ENCODE measurements at regions not wholly inside any gene's neighbourhood (a gene's known extent, or its start where the extent isn't known, plus 50 kb on each side); places are given as distances from the start of the nearest gene placed in this dataset.
"Not testable (repeated sequence)": the region's sequence is repeated elsewhere in the genome, so short reads cannot be mapped to it uniquely, and the experiment has no call there.

DNA sequence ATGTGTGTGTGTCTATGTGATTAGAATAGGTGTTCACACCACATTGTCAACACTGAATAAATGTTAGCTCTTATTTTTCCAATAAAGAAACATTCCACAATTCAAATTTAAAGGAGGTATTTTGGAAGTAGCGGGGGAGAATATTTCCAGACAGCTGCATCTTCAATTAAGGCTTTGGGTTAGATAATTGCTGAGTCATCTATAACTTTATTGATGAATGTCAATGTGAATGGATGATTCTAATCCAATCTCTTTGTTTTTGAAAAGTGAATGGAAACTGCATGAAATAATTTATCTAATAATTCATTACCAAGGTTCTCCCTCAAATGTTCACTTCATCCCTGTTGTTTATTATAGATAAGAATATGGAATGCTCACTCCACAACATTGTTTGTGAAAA, 625.2 kb downstream of the IRS1 start:
- Histone ChIP-seq H3K9me3 (ENCODE audit: low read length) (no peaks in the 10 kb centered on the region), H3K27ac (ENCODE audit: low read depth, low read length) (no peak overlapping the region), H3K4me3 (ENCODE audit: low read length) (no peak overlapping the region), H3K4me1 (ENCODE audit: insufficient read depth, low read length) (no peaks in the 10 kb centered on the region), H3K27me3 (ENCODE audit: insufficient read depth, low read length, poor library complexity, severe bottlenecking) (no peaks in the 10 kb centered on the region), H3K36me3 (ENCODE audit: insufficient read depth, low read length) (no peaks in the 10 kb centered on the region)
- ChIA-PET POLR2A (no interaction called here), CTCF (no interaction called here)
- no peak overlapping the region for H3K4me3 Mint-ChIP-seq
- H3K36me3 Mint-ChIP-seq = no peaks in the 10 kb centered on the region
- no peak overlapping the region for H3K27ac Mint-ChIP-seq
- peaks cover 2 to 21% (median 16%) of the 10 kb centered on the region in 5 donors for H3K9me3 Mint-ChIP-seq
- no peaks in the 10 kb centered on the region for H3K4me1 Mint-ChIP-seq
- no peak for DNase-seq
- H3K27me3 Mint-ChIP-seq = peaks cover 0 to 4% of the 10 kb centered on the region in 2 donors

DNA sequence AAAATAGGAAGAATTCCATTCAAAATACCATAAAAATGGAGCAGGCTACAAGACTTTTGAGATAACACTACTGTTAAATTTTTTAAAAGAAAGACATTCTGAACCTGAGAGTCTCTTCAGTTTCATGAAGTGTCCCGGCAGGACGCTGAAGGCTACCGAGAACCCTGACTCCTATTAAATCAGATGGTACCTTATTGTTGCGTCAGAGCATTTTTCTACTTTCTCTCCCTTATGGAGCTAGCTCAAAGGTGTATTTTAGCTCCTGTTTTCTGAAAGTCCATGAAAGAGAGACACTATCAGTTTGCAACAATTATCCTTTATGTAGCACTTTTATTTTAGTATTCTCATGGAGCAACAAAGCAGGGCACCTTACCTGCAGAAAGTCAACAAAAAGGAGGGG, 626.7 kb downstream of the IRS1 start:
- CTCF ChIA-PET = no interaction called here

DNA sequence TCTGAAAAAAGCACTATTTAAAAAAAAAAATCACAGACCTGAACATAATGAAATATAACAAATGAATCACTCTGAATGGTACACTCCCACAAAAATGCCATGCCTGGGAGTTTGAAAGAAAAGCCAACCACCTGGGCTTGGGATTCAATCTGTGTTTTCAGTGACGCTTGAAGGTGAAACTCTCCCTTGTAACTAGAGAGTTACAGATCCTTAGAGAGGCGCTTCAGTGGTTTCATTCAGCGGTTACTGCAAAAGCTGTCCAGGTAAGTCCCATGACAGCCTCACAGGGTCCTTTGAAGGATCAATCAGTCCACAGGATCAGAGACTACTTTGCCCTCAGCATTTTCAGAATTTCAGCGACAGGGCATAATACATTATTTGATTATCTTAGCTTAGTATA, 627.3 kb downstream of the IRS1 start:
- H3K27me3 ChIP-seq (ENCODE audit: insufficient read depth, low read length, poor library complexity, severe bottlenecking) = no peaks in the 10 kb centered on the region
- H3K27me3 Mint-ChIP-seq = peaks cover 0 to 4% of the 10 kb centered on the region in 2 donors
- H3K4me1 ChIP-seq (ENCODE audit: insufficient read depth, low read length) = no peaks in the 10 kb centered on the region
- H3K9me3 Mint-ChIP-seq = peaks cover 0 to 4% (median 2%) of the 10 kb centered on the region in 5 donors
- H3K36me3 ChIP-seq (ENCODE audit: insufficient read depth, low read length) = no peaks in the 10 kb centered on the region
- CTCF ChIA-PET = no interaction called here
- H3K27ac ChIP-seq (ENCODE audit: low read depth, low read length) = no peak overlapping the region
- no peaks in the 10 kb centered on the region for H3K4me1 Mint-ChIP-seq
- no peak overlapping the region for H3K4me3 Mint-ChIP-seq
- no peak for DNase-seq
- H3K36me3 Mint-ChIP-seq = no peaks in the 10 kb centered on the region
- POLR2A ChIA-PET = no interaction called here
- no peak overlapping the region for H3K4me3 ChIP-seq (ENCODE audit: low read length)
- H3K27ac Mint-ChIP-seq = no peak overlapping the region
- no peaks in the 10 kb centered on the region for H3K9me3 ChIP-seq (ENCODE audit: low read length)

More for the DNA sequence above, 626.7 kb downstream of the IRS1 start:
- peaks cover 0 to 4% of the 10 kb centered on the region in 2 donors for H3K27me3 Mint-ChIP-seq
- Histone ChIP-seq H3K4me3 (ENCODE audit: low read length) (no peak overlapping the region), H3K27me3 (ENCODE audit: insufficient read depth, low read length, poor library complexity, severe bottlenecking) (no peaks in the 10 kb centered on the region), H3K9me3 (ENCODE audit: low read length) (no peaks in the 10 kb centered on the region), H3K4me1 (ENCODE audit: insufficient read depth, low read length) (no peaks in the 10 kb centered on the region), H3K27ac (ENCODE audit: low read depth, low read length) (no peak overlapping the region), H3K36me3 (ENCODE audit: insufficient read depth, low read length) (no peaks in the 10 kb centered on the region)
- H3K36me3 Mint-ChIP-seq = no peaks in the 10 kb centered on the region
- no peak overlapping the region for H3K4me3 Mint-ChIP-seq
- DNase-seq = no peak
- POLR2A ChIA-PET = no interaction called here
- H3K4me1 Mint-ChIP-seq = no peaks in the 10 kb centered on the region
- peaks cover 0 to 8% (median 5%) of the 10 kb centered on the region in 5 donors for H3K9me3 Mint-ChIP-seq
- H3K27ac Mint-ChIP-seq = no peak overlapping the region

DNA sequence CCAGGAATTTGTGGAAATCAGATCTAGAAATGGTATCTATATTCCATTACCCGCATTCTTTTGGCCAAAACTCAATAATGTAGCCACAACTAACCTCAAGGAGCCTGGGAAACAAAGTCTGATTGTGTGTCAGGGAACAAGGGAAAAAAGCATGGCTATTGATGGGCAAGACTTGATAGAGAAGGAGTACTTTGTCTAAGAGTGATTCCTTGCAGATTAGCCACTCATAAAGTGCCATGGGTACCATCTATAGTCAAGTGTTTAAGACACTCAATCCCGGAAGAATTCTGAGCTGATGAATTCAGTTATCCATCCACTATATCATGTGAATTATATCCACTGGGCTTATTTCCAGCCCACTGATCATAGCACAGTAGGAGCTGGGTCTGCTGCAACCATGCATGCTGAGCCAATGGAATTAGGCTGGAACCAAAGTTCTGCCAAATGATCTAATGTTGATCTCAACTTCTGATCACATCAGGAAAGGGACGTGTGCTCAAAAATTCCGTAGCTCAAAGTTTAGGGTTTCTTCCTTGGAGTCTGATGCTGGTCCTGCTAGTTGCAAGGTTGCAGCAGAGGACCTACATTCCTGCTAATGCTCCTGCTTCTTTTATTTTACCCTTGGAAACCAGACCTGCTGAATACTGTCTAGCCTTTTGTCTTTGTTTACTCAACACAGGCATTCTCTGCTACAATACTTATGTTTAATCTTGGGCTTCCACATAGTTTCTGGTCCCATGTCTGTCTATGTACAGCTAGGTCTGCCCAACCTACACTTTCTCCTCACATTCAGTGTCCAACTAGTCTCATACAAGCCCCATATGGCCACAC, 629.7 kb downstream of the IRS1 start:
- DNase-seq = no peak
- H3K27ac ChIP-seq (ENCODE audit: low read depth, low read length) = no peak overlapping the region
- no peaks in the 10 kb centered on the region for H3K4me1 ChIP-seq (ENCODE audit: insufficient read depth, low read length)
- H3K4me3 Mint-ChIP-seq = no peak overlapping the region
- no peaks in the 10 kb centered on the region for H3K27me3 ChIP-seq (ENCODE audit: insufficient read depth, low read length, poor library complexity, severe bottlenecking)
- H3K36me3 Mint-ChIP-seq = no peaks in the 10 kb centered on the region
- H3K9me3 Mint-ChIP-seq = peaks cover 0 to 2% (median 0%) of the 10 kb centered on the region in 5 donors
- H3K4me1 Mint-ChIP-seq = no peaks in the 10 kb centered on the region
- no peak overlapping the region for H3K27ac Mint-ChIP-seq
- H3K4me3 ChIP-seq (ENCODE audit: low read length) = no peak overlapping the region
- ChIA-PET POLR2A (no interaction called here), CTCF (no interaction called here)
- no peaks in the 10 kb centered on the region for H3K27me3 Mint-ChIP-seq
- H3K9me3 ChIP-seq (ENCODE audit: low read length) = no peaks in the 10 kb centered on the region
- no peaks in the 10 kb centered on the region for H3K36me3 ChIP-seq (ENCODE audit: insufficient read depth, low read length)

DNA sequence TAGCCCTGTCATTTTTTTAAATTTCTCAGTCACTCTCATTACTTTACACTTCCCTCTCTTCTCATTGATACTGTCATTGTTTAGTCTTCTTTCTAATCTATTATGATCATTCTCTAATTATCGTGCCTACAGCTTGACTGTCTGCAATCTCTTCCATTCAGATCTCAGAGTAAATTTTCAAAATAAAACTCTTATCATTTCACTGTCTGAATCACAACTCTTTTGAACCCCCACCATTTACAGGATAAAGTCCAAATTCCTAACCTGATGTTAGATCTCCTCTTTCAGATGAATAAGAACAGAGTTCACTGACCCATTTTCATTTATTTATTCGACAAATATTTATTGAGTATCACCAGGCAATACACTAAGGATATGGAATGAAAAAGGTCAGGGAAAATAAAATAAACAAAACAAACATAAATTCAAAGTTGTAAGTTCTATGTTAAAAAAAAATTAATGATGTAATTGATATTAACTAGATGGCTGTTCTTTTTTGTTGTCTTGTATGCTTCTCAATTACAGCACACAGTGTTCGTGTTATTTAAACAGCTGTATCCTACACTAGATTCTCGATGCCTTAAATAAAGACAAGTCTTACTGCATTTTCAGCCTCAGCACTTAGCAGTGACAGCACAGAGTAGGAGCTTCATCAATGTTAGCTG, 631.0 kb downstream of the IRS1 start:
- H3K4me1 Mint-ChIP-seq = no peaks in the 10 kb centered on the region
- Histone ChIP-seq H3K27me3 (ENCODE audit: insufficient read depth, low read length, poor library complexity, severe bottlenecking) (no peaks in the 10 kb centered on the region), H3K9me3 (ENCODE audit: low read length) (no peaks in the 10 kb centered on the region), H3K4me3 (ENCODE audit: low read length) (no peak overlapping the region), H3K27ac (ENCODE audit: low read depth, low read length) (no peak overlapping the region), H3K4me1 (ENCODE audit: insufficient read depth, low read length) (no peaks in the 10 kb centered on the region), H3K36me3 (ENCODE audit: insufficient read depth, low read length) (no peaks in the 10 kb centered on the region)
- H3K4me3 Mint-ChIP-seq = no peak overlapping the region
- DNase-seq = no peak
- CTCF ChIA-PET = no interaction called here
- no peaks in the 10 kb centered on the region for H3K27me3 Mint-ChIP-seq
- no peaks in the 10 kb centered on the region for H3K36me3 Mint-ChIP-seq
- POLR2A ChIA-PET = no interaction called here
- H3K9me3 Mint-ChIP-seq = no peaks in the 10 kb centered on the region
- no peak overlapping the region for H3K27ac Mint-ChIP-seq

DNA sequence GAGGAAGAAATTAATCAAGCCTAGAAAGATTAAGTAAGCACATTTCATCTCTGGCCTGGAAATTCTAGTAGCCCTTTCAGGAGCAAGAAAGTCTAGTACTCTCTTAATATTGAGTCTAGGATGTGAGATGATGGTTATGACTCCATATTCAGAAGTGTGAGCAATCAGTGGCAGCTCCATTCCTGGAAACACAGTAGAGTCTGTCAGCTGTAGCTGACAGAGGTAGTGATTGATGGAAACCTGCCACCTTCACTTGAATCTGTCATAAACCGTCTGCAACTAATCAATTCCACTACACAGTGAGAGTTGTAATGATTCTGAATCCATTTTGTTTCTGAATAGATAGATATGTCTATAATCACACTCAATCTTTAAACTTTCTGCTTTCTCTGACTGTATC, 635.1 kb downstream of the IRS1 start:
- Histone ChIP-seq H3K4me3 (ENCODE audit: low read length) (no peak overlapping the region), H3K4me1 (ENCODE audit: insufficient read depth, low read length) (no peaks in the 10 kb centered on the region), H3K27me3 (ENCODE audit: insufficient read depth, low read length, poor library complexity, severe bottlenecking) (no peaks in the 10 kb centered on the region), H3K27ac (ENCODE audit: low read depth, low read length) (no peak overlapping the region), H3K9me3 (ENCODE audit: low read length) (no peaks in the 10 kb centered on the region), H3K36me3 (ENCODE audit: insufficient read depth, low read length) (no peaks in the 10 kb centered on the region)
- Mint-ChIP-seq H3K4me1 (no peaks in the 10 kb centered on the region), H3K27me3 (no peaks in the 10 kb centered on the region), H3K4me3 (no peak overlapping the region), H3K27ac (no peak overlapping the region), H3K9me3 (no peaks in the 10 kb centered on the region), H3K36me3 (no peaks in the 10 kb centered on the region)
- no peak for DNase-seq
- POLR2A ChIA-PET = no interaction called here
- CTCF ChIA-PET = no interaction called here

DNA sequence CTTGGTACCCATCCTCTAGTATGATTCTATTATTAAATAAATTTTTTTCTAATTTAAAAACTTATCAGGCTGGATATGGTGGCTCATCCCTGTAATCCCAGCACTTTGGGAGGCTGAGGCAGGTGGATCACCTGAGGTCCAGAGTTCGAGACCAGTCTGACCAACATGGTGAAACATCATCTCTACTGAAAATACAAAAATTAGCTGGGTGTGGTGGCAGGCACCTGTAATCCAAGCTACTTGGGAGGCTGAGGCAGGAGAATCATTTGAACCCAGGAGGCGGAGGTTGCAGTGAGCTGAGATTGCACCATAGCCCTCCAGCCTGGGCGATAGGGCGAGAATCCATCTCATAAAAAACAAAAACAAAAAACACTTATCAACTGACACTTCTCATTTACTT, 639.0 kb downstream of the IRS1 start:
- DNase-seq; H3K27me3 Mint-ChIP-seq; H3K4me1 Mint-ChIP-seq; H3K4me1 ChIP-seq (ENCODE audit: insufficient read depth, low read length); H3K36me3 Mint-ChIP-seq; H3K27ac Mint-ChIP-seq; H3K27me3 ChIP-seq (ENCODE audit: insufficient read depth, low read length, poor library complexity, severe bottlenecking); H3K27ac ChIP-seq (ENCODE audit: low read depth, low read length); H3K4me3 ChIP-seq (ENCODE audit: low read length); POLR2A ChIA-PET; CTCF ChIA-PET; H3K36me3 ChIP-seq (ENCODE audit: insufficient read depth, low read length); H3K9me3 ChIP-seq (ENCODE audit: low read length); H3K4me3 Mint-ChIP-seq; H3K9me3 Mint-ChIP-seq: not testable (repeated sequence)

DNA sequence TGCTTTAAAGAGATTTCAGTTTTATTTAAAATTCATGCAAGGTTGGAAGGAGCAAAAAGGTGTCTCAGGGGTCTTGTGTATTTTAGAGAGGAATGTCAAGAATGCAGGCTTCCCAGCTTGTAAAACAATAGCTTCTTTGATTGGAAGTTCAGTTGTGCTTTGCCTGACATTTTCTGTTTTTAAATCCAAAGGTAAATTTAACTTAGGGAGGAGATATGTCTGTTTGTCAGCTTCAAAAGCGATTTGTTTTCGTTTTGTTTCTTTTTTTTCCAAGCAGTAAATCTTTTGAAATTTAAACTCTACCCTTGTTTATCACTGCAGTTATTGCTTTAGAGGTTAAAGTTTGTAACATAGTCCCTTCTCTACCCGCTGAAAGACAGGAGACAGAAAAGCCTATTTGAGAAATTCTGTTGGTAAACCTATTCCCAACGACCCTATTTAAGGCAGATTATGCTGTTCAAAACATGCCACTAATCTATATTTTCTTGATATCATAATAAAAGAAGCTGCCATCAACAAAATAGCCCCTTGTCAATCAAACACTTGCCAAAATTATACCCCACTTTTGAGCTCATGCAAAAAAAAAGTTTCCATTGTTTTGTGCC, 639.6 kb downstream of the IRS1 start:
- ChIA-PET POLR2A (no interaction called here), CTCF (no interaction called here)
- Histone ChIP-seq H3K9me3 (ENCODE audit: low read length) (no peaks in the 10 kb centered on the region), H3K27ac (ENCODE audit: low read depth, low read length) (no peak overlapping the region), H3K4me3 (ENCODE audit: low read length) (no peak overlapping the region), H3K27me3 (ENCODE audit: insufficient read depth, low read length, poor library complexity, severe bottlenecking) (no peaks in the 10 kb centered on the region), H3K36me3 (ENCODE audit: insufficient read depth, low read length) (no peaks in the 10 kb centered on the region), H3K4me1 (ENCODE audit: insufficient read depth, low read length) (no peaks in the 10 kb centered on the region)
- DNase-seq = no peak
- Mint-ChIP-seq H3K27me3 (peaks cover 0 to 9% of the 10 kb centered on the region in 2 donors), H3K9me3 (no peaks in the 10 kb centered on the region), H3K36me3 (no peaks in the 10 kb centered on the region), H3K4me1 (no peaks in the 10 kb centered on the region), H3K4me3 (no peak overlapping the region), H3K27ac (no peak overlapping the region)

All from CD8-positive, alpha-beta memory T cell (primary cell).